ENCODE measurements at regions not wholly inside any gene's neighbourhood (a gene's known extent, or its start where the extent isn't known, plus 50 kb on each side); places are given as distances from the start of the nearest gene placed in this dataset.

GRCh38 chr18:24669015-24669414 is 208.6 kb downstream of the HRH4 start:
- no peak for TF ChIP-seq EZH2 (IDR thresholded peaks at IDR 0.05)
- TF ChIP-seq POLR2AphosphoS5 (IDR thresholded peaks at IDR 0.05; ENCODE audit: borderline replicate concordance, low read depth, low read length): no peak
